HUES6 (cell line): ENCODE measurements at regions not wholly inside any gene's neighbourhood (a gene's known extent, or its start where the extent isn't known, plus 50 kb on each side); places are given as distances from the start of the nearest gene placed in this dataset.

Experiments used
- H3K27ac ChIP-seq: 2 replicates; pipeline ENCODE4 v1.7.0; 2013; ENCODE audit warnings: low read depth, mild to moderate bottlenecking, low read length, inconsistent platforms
- H3K27me3 ChIP-seq: 2 replicates; pipeline ENCODE4 v1.6.1; 2013; ENCODE audit warnings: low read length; ENCODE audit not compliant: control insufficient read depth, insufficient read depth
- H3K36me3 ChIP-seq: 2 replicates; pipeline ENCODE4 v1.6.1; 2013; ENCODE audit warnings: low read length; ENCODE audit not compliant: control insufficient read depth, insufficient read depth
- H3K4me1 ChIP-seq: 2 replicates; pipeline ENCODE4 v1.6.1; 2013; ENCODE audit warnings: low read length; ENCODE audit not compliant: control insufficient read depth, insufficient read depth
- H3K4me3 ChIP-seq: 2 replicates; pipeline ENCODE4 v1.5.1; 2013; ENCODE audit warnings: low read depth, low read length
- H3K9ac ChIP-seq: one replicate; pipeline ENCODE4 v1.6.1; 2013; ENCODE audit warnings: mild to moderate bottlenecking, low read length
- H3K9me3 ChIP-seq: 2 replicates; pipeline ENCODE4 v1.6.1; 2013; ENCODE audit warnings: low read depth, low read length; ENCODE audit not compliant: control insufficient read depth, insufficient read depth

DNA sequence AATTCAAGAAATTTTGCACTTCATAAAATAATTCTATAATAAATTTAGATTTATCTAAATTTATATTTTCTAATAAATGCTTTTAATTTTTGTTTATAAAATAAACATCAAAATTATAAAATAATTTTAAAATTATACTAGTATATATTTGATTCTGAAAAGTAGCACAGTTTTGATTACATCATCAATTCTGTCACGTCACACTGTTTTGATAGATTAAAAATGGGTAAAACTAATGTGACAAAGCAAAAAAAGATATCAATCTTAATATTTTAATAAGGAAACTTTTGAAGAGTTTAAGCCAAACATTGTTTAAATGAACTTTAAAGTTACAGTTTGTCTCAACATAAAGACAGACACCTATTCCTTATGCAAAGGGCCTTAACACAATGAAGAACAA, 1001.8 kb downstream of the KCNT2 start:
- no peaks in the 10 kb centered on the region for H3K9me3 ChIP-seq
- no peak overlapping the region for H3K4me3 ChIP-seq
- H3K36me3 ChIP-seq = no peaks in the 10 kb centered on the region

DNA sequence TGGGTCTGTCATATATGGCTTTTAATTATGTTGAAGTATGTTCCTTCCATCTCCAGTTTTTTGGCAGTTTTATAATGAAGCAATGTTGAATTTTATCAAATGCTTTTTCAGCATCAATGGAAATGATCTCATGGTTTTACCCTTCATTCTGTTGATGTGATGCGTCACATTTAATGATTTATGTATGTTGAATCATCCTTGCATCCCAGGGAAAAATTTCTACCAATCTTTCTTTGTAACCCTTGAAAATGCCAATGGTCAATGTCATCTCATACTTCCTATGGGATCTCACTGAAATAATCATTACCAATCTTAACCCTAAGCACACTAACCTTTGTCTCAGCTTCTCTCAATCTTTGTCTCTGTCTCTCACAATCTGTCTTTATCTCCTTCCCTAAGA, 1004.0 kb downstream of the KCNT2 start:
- H3K36me3 ChIP-seq = no peaks in the 10 kb centered on the region
- no peak overlapping the region for H3K4me3 ChIP-seq
- no peaks in the 10 kb centered on the region for H3K27me3 ChIP-seq
- H3K9me3 ChIP-seq = no peaks in the 10 kb centered on the region
- H3K9ac ChIP-seq = no peak overlapping the region
- peaks cover 6% of the 10 kb centered on the region for H3K4me1 ChIP-seq
- no peak overlapping the region for H3K27ac ChIP-seq

More for the DNA sequence above, 1001.8 kb downstream of the KCNT2 start:
- no peak overlapping the region for H3K27ac ChIP-seq
- no peak overlapping the region for H3K9ac ChIP-seq
- H3K27me3 ChIP-seq = no peaks in the 10 kb centered on the region
- H3K4me1 ChIP-seq = peaks cover 6% of the 10 kb centered on the region

DNA sequence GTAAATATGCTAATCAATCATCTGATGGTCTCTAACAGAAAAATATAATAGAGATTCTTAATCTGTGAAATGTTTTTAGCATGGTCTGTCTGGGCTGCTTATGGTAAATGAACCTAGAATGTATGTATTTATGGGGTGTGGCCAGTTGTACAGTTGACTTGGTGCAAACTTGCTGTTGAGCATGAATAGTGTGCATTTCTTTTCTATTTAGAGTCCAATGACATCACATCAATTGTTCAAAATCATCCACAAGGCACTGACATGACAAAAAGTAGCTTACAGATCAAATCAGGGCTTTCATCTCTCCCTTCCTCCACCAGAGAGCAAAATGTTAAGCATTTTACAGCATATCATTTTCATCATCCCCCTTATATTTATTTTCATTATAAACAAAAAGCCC, 1010.3 kb downstream of the KCNT2 start:
- Histone ChIP-seq H3K4me3 (no peak overlapping the region), H3K4me1 (no peaks in the 10 kb centered on the region), H3K36me3 (no peaks in the 10 kb centered on the region), H3K27ac (no peak overlapping the region), H3K9me3 (no peaks in the 10 kb centered on the region), H3K27me3 (no peaks in the 10 kb centered on the region), H3K9ac (no peak overlapping the region)

DNA sequence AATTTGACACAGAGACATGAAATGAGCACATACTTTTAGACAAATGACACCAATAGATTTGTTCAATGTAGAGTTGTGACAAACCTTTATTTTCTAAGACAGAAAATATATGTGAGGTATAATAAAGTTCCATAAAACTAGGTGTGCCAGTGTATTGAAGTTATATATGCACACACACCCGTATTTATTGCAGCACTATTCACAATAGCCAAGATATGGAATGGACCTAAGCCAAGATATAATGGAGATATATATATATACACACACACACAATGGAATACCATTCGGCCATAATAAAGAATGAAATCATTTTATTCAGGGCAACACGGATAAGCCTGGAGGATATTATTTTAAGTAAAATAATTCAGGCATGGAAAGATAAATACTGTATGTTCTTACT, 1013.5 kb downstream of the KCNT2 start:
- Histone ChIP-seq H3K27ac (no peak overlapping the region), H3K9ac (no peak overlapping the region), H3K9me3 (no peaks in the 10 kb centered on the region), H3K36me3 (no peaks in the 10 kb centered on the region), H3K4me3 (no peak overlapping the region), H3K4me1 (no peaks in the 10 kb centered on the region), H3K27me3 (no peaks in the 10 kb centered on the region)

DNA sequence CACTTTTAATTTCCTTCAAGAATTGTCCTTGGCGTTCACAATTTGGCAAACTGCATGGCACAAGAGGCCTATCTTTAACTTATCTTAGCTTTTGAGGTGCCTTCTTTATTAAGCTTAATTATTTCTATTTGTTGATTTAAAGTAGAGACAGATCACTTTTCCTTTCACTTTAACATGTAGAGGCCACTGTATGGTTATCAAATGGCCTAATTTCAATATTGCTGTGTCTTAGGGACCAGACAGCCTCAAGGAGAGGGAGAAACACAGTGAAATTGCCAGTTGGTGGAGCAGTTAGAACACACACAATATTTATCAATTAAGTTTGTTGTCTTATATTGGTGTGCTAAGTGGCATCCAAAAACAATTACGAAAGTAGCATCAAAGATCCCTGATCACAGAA, 1013.9 kb downstream of the KCNT2 start:
- H3K9ac ChIP-seq = no peak overlapping the region
- H3K4me1 ChIP-seq = no peaks in the 10 kb centered on the region
- H3K9me3 ChIP-seq = no peaks in the 10 kb centered on the region
- no peak overlapping the region for H3K4me3 ChIP-seq
- no peaks in the 10 kb centered on the region for H3K27me3 ChIP-seq
- H3K27ac ChIP-seq = no peak overlapping the region
- no peaks in the 10 kb centered on the region for H3K36me3 ChIP-seq

DNA sequence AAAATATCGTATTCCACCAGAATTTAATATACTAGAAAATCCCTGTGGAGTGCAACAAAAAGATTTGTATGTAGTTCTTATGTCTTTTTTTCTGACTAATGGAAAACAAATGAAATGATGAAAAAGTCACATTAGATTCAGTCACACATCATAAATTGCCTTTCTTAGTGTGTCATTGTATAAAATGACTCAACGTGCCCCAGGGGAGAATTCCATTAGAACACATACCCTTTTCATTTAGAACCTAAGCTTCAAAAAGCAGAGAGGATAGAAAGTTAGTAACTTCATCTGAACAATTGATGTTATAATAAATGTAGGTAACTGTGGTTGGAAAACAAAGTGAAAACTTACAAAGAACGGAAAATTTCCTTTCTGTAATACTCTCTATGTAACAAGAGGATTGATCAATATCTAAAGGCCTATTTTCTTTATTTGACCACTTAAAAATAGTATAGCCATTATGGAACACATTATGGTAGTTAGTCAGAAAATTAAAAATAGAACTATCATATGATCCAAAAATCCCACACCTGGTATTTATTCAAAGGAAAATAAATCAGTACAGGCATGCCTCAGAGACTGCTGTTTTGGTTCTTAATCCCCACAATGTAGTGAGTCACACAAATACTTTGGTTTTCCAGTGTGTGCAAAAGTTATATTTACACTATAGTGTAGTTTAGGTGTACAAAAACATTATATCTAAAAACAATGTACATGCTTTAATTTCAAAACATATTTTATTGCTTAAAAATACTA, 1016.1 kb downstream of the KCNT2 start:
- Histone ChIP-seq H3K27ac (no peak overlapping the region), H3K4me1 (no peaks in the 10 kb centered on the region), H3K4me3 (no peak overlapping the region), H3K9me3 (no peaks in the 10 kb centered on the region), H3K9ac (no peak overlapping the region), H3K36me3 (no peaks in the 10 kb centered on the region), H3K27me3 (no peaks in the 10 kb centered on the region)

DNA sequence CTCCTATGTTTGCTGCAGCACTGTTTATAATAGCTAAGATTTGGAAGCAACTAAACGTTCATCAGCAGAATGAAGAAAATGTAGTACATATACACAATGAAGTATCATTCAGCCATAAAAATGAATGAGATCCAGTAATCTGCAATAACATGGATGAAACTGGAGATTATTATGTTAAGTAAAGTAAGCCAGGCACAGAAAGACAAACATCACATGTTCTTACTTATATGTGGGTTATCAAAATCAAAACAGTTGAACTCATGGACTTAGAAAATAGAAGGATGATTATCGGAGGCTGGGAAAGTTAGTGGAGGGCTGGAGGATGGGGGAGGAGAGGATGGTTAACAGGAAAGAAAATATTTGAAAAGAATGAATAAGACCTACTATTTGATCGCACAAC, 1017.6 kb downstream of the KCNT2 start:
- H3K4me3 ChIP-seq = no peak overlapping the region

DNA sequence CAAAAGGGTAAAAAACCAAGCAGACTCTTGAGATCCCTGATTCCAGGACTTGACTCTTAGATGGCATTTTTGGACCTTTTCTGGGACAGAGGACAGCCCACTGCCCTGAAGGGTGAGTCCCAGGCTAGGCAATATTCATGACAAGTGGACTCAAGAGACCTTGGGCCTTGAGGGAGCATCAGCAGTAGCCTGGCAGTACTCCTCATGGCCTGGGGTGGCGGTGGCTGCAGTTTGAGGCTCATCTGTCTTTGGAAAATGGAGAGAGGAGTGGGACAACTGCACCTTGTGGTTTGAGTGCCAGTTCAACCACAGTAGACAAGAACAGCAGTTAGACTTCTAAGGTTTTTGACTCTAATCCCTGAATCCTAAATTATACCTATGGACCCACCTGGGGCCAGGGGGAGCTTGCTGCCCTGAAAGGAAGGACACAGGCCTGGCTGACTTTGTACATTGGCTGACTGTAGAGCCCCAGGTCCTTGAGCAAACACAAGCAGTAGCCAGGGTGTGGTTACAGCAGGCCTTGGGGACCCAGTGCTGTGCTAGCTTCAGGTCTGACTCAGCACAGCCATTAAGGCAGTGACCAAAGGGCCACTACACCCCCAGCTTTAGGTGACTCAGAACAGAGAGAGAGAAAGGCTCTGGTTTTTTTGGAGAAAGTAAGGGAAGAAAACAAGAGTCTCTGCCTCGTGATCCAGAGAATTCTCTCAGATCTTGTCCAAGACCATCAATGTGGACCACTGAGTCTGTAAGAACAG, 1023.2 kb downstream of the KCNT2 start:
- no peaks in the 10 kb centered on the region for H3K4me1 ChIP-seq
- H3K27ac ChIP-seq = no peak overlapping the region
- H3K9me3 ChIP-seq = no peaks in the 10 kb centered on the region
- H3K36me3 ChIP-seq = no peaks in the 10 kb centered on the region
- no peak overlapping the region for H3K4me3 ChIP-seq
- no peaks in the 10 kb centered on the region for H3K27me3 ChIP-seq
- no peak overlapping the region for H3K9ac ChIP-seq

More for the DNA sequence above, 1017.6 kb downstream of the KCNT2 start:
- no peaks in the 10 kb centered on the region for H3K9me3 ChIP-seq
- no peaks in the 10 kb centered on the region for H3K36me3 ChIP-seq
- no peaks in the 10 kb centered on the region for H3K27me3 ChIP-seq
- H3K27ac ChIP-seq = no peak overlapping the region
- no peaks in the 10 kb centered on the region for H3K4me1 ChIP-seq
- H3K9ac ChIP-seq = no peak overlapping the region

DNA sequence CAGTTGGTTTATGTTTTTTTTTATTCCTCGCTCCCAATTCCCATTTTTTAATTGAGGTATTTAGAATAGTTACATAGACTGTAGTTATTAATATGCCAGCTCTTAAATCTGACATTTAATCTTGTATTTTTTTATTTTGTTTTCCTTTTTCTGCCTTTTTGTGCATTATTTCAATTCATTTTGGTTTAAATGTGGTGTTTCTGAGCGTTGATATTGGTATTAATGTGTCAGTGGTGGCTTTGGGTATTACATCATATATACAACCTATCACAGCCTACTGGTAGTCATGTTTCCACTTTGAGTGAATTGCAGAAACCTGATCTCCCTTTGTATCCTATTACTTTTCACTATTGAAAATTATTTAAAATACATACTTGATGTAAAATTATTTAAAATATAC, 1027.3 kb downstream of the KCNT2 start:
- no peaks in the 10 kb centered on the region for H3K36me3 ChIP-seq
- H3K27me3 ChIP-seq = no peaks in the 10 kb centered on the region
- H3K9me3 ChIP-seq = no peaks in the 10 kb centered on the region
- no peak overlapping the region for H3K27ac ChIP-seq
- no peak overlapping the region for H3K4me3 ChIP-seq
- H3K4me1 ChIP-seq = no peaks in the 10 kb centered on the region
- no peak overlapping the region for H3K9ac ChIP-seq

DNA sequence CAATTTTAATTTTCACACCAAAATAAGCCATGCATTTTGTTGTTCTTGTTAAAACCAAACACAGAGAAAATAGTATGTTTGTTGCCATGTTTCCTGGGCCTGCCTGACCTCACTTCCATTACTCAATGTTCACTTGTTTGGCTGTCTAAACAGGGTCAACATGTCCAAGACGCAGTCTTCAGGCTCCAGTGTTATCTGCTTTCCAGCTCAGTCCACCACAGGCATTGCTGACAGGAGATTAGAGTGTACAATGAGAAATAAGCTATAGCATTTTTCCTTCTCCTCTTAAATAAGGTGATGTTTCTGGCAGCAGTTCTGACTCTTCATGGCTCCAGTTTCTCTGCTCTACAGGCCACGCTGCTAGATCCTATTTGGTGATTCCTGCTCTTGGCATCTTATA, 1030.5 kb downstream of the KCNT2 start:
- no peak overlapping the region for H3K9ac ChIP-seq
- H3K4me3 ChIP-seq = no peak overlapping the region
- H3K36me3 ChIP-seq = no peaks in the 10 kb centered on the region
- H3K9me3 ChIP-seq = no peaks in the 10 kb centered on the region
- H3K27ac ChIP-seq = no peak overlapping the region
- no peaks in the 10 kb centered on the region for H3K4me1 ChIP-seq
- H3K27me3 ChIP-seq = no peaks in the 10 kb centered on the region

DNA sequence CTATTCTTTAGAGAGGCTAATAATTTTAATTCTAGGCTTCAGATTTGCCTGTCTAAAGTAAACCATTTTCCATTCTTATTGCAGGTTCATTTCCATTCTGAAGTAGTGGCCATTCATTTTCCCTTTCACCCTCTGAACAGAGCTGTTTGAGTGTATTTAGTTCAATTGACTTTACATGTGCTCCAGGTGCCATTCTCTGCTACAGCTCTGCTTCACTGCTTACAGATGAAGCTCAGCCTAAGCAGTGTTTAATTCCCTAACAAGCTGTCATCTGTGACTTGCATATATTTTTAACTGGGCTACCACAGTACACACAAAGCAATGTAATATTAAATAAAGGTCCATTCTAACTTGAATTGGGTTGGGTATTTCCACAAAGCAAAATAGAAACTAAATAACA, 1031.6 kb downstream of the KCNT2 start:
- no peaks in the 10 kb centered on the region for H3K36me3 ChIP-seq
- no peak overlapping the region for H3K9ac ChIP-seq
- no peaks in the 10 kb centered on the region for H3K27me3 ChIP-seq
- H3K9me3 ChIP-seq = no peaks in the 10 kb centered on the region
- H3K4me1 ChIP-seq = no peaks in the 10 kb centered on the region
- no peak overlapping the region for H3K27ac ChIP-seq
- H3K4me3 ChIP-seq = no peak overlapping the region
